ENCODE measurements at regions not wholly inside any gene's neighbourhood (a gene's known extent, or its start where the extent isn't known, plus 50 kb on each side); places are given as distances from the start of the nearest gene placed in this dataset.

GRCh38 chr16:59991171-59991570 lies 1257.1 kb upstream of the GOT2 start:
- Histone ChIP-seq H3K4me3 (ENCODE audit: low read length) (no peak overlapping the region), H3K4me2 (ENCODE audit: low read depth, low read length) (no peak overlapping the region), H2AFZ (ENCODE audit: low read length) (no peak overlapping the region), H3K9ac (ENCODE audit: low read length) (no peak overlapping the region), H3K4me1 (ENCODE audit: low read length) (no peaks in the 10 kb centered on the region), H3K79me2 (ENCODE audit: low read length) (no peaks in the 10 kb centered on the region), H3K9me3 (replicated peaks; ENCODE audit: insufficient read depth, low read length) (no peaks in the 10 kb centered on the region), H3K9me2 (replicated peaks; ENCODE audit: insufficient read depth, low read length) (no peaks in the 10 kb centered on the region), H3K27ac (ENCODE audit: low read length) (no peak overlapping the region), H3K27me3 (replicated peaks; ENCODE audit: insufficient read depth, low read length) (no peaks in the 10 kb centered on the region), H4K20me1 (ENCODE audit: insufficient read depth, low read length) (no peaks in the 10 kb centered on the region), H3F3A (ENCODE audit: insufficient read depth, low read length) (no peaks in the 10 kb centered on the region), H3K36me3 (replicated peaks; ENCODE audit: insufficient read depth, low read length) (no peaks in the 10 kb centered on the region)
- DNase-seq: no peak
- TF ChIP-seq CTCF (IDR thresholded peaks at IDR 0.05; ENCODE audit: low read length) (no peak), EZH2 (optimal IDR thresholded peaks at IDR 0.05; ENCODE audit: low read depth, low read length) (no peak), EZH2phosphoT487 (IDR thresholded peaks at IDR 0.05; ENCODE audit: low read length) (no peak)

DNA sequence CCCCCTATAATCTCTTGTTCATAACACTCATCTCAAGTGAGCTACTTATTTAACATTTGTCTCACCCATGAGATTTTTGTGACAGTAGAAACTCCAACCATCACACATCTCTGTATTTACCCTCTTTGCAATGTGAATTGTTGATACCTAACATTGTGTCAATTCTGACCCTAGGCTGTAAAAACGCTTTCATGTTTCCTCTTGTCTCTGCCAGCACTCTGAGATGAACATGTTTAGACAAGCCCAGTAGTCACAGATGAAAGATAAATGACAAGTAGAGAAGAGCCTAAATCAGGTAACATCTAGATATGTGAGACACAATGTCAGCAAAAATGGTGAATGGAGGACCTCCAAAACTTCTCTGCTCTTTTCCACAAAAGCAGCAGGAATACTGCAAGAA lies 1254.5 kb upstream of the GOT2 start:
- Histone ChIP-seq H4K20me1 (ENCODE audit: insufficient read depth, low read length) (no peaks in the 10 kb centered on the region), H2AFZ (ENCODE audit: low read length) (no peak overlapping the region), H3K4me1 (ENCODE audit: low read length) (no peaks in the 10 kb centered on the region), H3K4me3 (ENCODE audit: low read length) (no peak overlapping the region), H3K27me3 (replicated peaks; ENCODE audit: insufficient read depth, low read length) (no peaks in the 10 kb centered on the region), H3K9me2 (replicated peaks; ENCODE audit: insufficient read depth, low read length) (no peaks in the 10 kb centered on the region), H3F3A (ENCODE audit: insufficient read depth, low read length) (no peaks in the 10 kb centered on the region), H3K9me3 (replicated peaks; ENCODE audit: insufficient read depth, low read length) (no peaks in the 10 kb centered on the region), H3K4me2 (ENCODE audit: low read depth, low read length) (no peak overlapping the region), H3K79me2 (ENCODE audit: low read length) (no peaks in the 10 kb centered on the region), H3K36me3 (replicated peaks; ENCODE audit: insufficient read depth, low read length) (no peaks in the 10 kb centered on the region), H3K27ac (ENCODE audit: low read length) (no peak overlapping the region), H3K9ac (ENCODE audit: low read length) (no peak overlapping the region)
- TF ChIP-seq CTCF (IDR thresholded peaks at IDR 0.05; ENCODE audit: low read length): no peak
- no peak for TF ChIP-seq EZH2phosphoT487 (IDR thresholded peaks at IDR 0.05; ENCODE audit: low read length)
- no peak for TF ChIP-seq EZH2 (optimal IDR thresholded peaks at IDR 0.05; ENCODE audit: low read depth, low read length)
- DNase-seq: no peak

DNA sequence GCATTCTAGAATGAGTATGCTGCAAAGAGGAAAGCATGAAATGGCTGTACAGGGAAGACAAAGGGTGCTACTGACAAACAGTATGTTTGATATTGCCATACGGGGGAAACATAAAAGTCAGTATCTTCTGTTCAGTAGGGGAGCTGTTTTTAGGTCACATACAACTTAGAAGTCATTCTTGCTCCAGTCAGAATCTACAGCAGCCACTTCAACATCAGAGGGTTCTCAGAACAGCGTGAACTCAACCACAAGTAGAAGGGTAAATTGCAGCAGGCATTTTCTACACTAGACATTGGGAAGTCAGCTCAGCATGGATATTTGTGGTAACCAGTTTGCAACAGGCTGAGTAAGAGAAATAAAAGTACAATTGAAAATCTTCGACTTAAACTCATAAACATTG lies 1241.8 kb upstream of the GOT2 start:
- H3K4me3 ChIP-seq (ENCODE audit: low read length): peak overlapping the region; percentile 58
- no peaks in the 10 kb centered on the region for H3K9me3 ChIP-seq (replicated peaks; ENCODE audit: insufficient read depth, low read length)
- no peaks in the 10 kb centered on the region for H3F3A ChIP-seq (ENCODE audit: insufficient read depth, low read length)
- H3K36me3 ChIP-seq (replicated peaks; ENCODE audit: insufficient read depth, low read length): no peaks in the 10 kb centered on the region
- H3K9ac ChIP-seq (ENCODE audit: low read length): peak overlapping the region; percentile 46; the same call in 1 of the 2 replicates
- H2AFZ ChIP-seq (ENCODE audit: low read length): peak overlapping the region; percentile 65
- DNase-seq: peak; percentile 31
- H3K4me1 ChIP-seq (ENCODE audit: low read length): no peaks in the 10 kb centered on the region
- H3K27me3 ChIP-seq (replicated peaks; ENCODE audit: insufficient read depth, low read length): no peaks in the 10 kb centered on the region
- no peaks in the 10 kb centered on the region for H3K79me2 ChIP-seq (ENCODE audit: low read length)
- H3K9me2 ChIP-seq (replicated peaks; ENCODE audit: insufficient read depth, low read length): no peaks in the 10 kb centered on the region
- no peaks in the 10 kb centered on the region for H4K20me1 ChIP-seq (ENCODE audit: insufficient read depth, low read length)
- peak overlapping the region; percentile 67 for H3K4me2 ChIP-seq (ENCODE audit: low read depth, low read length)
- H3K27ac ChIP-seq (ENCODE audit: low read length): peak overlapping the region; percentile 46; the same call in 1 of the 2 replicates
- TF ChIP-seq EZH2phosphoT487 (IDR thresholded peaks at IDR 0.05; ENCODE audit: low read length) (no peak), EZH2 (optimal IDR thresholded peaks at IDR 0.05; ENCODE audit: low read depth, low read length) (no peak), CTCF (IDR thresholded peaks at IDR 0.05; ENCODE audit: low read length) (no peak)
